Stimulated activated CD8-positive, alpha-beta memory T cell treated with anti-CD3 and anti-CD28 coated beads, Interleukin-15, amount 100 ng/mL, for 48 hours (primary cell): ENCODE measurements at regions not wholly inside any gene's neighbourhood (a gene's known extent, or its start where the extent isn't known, plus 50 kb on each side); places are given as distances from the start of the nearest gene placed in this dataset.
"Not testable (repeated sequence)": the region's sequence is repeated elsewhere in the genome, so short reads cannot be mapped to it uniquely, and the experiment has no call there.

Experiments used
- DNase-seq, 2 donors: peaks; one replicate each; pipeline ENCODE4 v3.0.0-alpha.2; 2020; ENCODE audit warnings: low read depth in 2 of 2

- DNase-seq, result no peak
Measured at GRCh38 chr16:85220964-85221731, 108.9 kb upstream of the CIBAR2 start.

DNA sequence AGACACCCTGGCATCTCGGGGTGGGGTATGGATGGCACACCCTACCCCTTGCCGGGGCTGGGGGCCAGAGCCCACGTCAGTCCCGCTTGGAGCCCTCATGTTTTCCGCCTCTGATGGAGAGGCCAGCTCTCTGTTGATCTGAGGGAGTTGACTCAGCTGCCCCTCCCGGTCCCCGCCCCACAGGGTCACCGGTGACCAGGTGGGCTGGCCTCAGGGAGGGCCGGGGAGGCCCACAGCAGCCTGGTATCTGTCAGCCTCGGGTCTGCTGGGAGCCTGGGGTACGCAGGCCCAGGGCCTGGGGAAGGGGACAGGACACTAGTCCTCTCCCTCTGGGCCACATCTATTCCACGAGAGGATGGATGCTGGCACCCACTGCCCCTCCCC is 109.5 kb upstream of the CIBAR2 start:
- DNase-seq, result no peak

DNA sequence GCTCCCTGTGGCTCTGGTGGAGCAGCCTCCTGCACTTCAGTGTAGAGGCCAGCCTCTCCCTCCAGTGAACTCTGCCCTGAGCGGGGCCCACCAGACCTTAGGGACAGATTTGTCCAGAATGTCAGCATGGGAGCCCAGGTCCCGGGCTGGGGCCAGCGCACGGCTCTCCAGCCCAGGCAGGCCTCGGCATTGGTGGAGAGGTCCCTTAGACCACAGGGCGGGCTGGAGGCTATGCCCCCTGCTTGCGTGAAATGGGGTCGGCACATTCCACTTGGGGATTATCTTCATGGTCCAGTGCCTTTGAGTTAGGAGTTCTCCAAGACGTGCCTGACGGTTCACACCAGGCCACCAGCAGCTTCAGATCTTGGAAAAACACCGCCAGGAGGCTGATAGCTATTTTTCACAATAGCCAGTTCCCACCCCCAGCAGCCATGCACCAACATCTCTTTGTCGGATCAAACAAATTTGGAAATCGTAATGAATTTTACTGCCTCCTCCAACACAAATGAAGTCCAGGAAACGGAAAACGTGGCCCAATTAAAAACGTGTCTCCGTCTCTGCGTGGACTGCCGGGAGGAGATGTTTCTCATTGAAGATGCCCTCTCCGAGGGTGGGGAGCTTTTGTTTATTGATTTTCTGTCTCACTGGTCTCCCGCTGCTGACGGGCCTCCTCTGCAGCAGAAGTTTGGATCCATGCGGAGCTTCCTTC is 110.0 kb upstream of the CIBAR2 start:
- no peak for DNase-seq

DNA sequence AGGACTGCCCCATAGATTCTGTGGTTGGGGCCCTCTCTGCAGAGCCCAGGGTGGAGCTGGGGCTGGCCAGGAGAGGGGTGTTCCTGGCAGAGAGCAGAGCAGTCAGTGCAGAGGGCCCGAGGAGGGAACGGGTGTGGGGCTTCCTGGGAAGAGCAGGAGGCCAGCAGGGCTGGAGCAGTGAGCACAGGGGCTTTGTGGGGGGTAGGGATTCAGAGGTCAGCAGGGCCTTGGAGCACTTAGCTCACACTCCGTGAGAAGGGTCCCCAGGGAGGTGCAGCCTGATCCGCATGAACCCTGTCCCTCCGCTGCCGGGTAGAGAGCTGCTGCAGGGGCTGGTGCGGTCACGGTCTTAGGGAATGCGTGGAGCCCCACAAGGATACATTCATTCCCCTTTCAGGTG is 113.0 kb upstream of the CIBAR2 start:
- DNase-seq, result no peak

DNA sequence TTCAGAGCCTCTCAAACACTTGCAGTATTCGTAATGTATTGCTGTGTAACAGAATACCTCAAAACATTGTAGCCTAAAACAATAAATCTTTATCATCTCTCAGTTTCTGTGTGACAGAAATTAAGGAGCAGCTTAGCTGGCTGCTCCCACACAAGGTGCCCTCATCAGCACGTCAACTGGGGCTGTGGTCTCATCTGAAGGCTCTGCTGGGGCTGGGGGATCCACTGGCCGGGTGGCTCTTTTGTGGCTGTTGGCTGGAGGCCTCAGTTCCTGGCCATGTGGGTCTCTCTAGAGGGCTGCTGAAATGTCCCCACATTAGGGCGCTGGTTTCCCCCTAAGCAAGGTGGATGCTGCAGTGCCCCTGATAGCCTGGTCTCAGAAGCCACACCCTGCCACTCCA is 113.4 kb upstream of the CIBAR2 start:
- no peak for DNase-seq

- DNase-seq, result no peak
Measured at GRCh38 chr16:85227084-85227945, 115.0 kb upstream of the CIBAR2 start.

GRCh38 chr16:85227946-85228862 is 115.9 kb upstream of the CIBAR2 start:
- no peak for DNase-seq

- no peak for DNase-seq
Measured at GRCh38 chr16:85228970-85229430, 116.7 kb upstream of the CIBAR2 start.

DNA sequence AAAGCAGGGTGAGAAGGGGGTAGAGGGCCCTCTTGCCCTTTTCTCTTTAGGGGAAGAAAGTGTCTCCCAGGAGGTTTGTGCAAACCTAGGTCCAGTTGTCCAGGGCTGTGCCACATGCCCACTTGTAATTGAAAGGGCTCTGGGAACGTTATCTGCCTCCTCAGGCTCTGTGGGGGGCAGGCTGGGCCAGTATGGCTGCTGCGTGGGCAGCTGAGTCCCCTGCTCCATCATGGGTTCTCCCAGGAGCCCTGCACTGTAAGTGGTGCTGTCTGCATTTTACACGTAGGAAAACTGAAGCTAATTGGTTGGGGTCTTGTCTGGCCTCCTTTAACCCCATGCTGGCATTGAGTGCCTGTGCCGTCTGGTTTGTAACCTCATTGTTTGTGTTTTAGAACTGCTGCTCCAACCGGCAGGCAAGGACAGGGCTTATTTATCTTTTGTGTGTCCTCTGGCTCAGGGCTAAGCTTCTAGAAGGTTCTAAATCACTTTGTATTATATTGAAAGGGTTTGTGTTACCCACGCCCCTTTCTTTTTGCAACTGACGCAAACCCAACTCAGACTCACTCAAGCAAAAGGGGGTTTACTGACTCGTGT is 117.7 kb upstream of the CIBAR2 start:
- DNase-seq, result no peak

DNA sequence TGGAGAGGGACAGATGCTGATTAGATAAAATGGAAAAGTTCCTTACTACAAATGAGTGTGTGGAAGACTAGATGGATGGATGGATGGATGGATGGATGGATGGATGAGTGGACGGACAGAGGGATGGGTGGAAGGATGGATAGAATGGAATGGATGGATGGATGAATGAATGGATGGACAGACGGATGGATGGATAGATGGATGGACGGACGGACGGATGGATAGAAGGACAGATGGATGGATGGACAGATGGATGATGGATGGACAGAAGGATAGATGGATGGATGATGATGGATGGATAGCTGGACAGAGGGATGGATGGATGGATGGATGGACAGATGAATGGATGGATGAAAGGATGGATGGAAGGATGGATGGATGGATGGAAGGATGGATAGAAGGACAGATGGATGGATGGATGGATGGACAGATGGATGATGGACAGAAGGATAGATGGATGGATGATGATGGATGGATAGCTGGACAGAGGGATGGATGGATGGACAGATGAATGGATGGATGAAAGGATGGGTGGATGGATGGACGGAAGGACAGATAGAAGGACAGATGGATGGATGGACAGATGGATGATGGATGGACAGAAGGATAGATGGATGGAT is 118.6 kb upstream of the CIBAR2 start:
- not testable (repeated sequence) for DNase-seq

DNA sequence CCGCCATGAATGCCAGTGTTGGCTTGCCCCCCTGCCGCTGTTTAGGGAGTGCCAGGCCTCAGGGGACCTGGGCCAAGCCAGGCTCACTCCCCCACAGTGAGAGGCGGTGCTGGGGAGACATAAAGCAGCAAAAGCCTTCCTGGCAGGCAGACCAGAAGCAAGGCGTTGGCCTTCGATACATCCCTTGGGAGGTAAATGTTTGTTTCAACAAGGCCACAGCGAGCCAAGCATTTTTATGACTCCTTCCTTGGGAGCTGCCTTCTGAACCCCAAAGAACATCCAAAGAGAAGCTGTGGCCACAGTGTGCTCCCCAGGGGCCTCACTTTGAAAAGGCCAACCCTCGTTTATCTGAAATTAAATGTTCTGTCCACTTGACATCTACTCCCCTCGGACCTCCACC is 119.7 kb upstream of the CIBAR2 start:
- no peak for DNase-seq

DNA sequence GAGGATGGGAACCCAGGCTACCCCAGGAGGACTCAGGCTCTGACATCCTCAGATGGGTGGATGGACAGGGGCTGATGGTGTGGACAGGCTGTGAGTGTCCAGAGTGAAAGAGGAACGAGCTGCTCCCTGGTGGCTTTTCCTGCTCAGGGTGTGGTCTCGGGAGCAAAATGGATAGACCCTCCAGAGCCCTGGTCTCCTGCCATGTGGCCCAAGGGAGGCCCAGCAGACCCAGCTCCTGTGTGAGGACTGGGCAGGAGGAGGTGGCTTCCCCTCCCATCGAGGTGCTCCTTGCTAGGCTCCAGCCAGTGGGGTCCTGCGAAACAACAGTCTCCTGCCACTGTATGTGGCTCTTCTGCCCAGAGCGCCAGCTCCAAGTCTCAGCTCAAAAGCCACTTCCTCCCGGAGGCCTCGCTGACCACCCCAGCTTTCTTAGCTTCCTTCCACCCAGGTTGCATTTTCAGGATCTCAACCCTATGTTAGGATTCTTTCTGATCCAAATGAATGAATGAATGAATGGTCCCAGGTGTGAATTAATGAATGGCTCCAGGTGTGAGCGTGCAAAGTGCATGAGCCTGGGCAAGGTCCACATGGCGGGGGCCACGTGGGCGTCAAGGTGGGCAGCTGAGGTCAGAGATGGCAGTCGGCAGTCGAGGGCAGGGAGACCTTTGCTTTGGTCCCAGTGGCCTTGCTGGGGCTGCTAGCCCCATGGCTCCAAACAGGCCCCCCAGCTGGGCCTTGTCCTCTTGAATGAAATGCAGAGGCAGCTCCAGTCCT is 120.3 kb upstream of the CIBAR2 start:
- no peak for DNase-seq

GRCh38 chr16:85233516-85233915 is 121.2 kb upstream of the CIBAR2 start:
- no peak for DNase-seq

- no peak for DNase-seq
Measured at GRCh38 chr16:85234310-85235204, 122.3 kb upstream of the CIBAR2 start.

DNA sequence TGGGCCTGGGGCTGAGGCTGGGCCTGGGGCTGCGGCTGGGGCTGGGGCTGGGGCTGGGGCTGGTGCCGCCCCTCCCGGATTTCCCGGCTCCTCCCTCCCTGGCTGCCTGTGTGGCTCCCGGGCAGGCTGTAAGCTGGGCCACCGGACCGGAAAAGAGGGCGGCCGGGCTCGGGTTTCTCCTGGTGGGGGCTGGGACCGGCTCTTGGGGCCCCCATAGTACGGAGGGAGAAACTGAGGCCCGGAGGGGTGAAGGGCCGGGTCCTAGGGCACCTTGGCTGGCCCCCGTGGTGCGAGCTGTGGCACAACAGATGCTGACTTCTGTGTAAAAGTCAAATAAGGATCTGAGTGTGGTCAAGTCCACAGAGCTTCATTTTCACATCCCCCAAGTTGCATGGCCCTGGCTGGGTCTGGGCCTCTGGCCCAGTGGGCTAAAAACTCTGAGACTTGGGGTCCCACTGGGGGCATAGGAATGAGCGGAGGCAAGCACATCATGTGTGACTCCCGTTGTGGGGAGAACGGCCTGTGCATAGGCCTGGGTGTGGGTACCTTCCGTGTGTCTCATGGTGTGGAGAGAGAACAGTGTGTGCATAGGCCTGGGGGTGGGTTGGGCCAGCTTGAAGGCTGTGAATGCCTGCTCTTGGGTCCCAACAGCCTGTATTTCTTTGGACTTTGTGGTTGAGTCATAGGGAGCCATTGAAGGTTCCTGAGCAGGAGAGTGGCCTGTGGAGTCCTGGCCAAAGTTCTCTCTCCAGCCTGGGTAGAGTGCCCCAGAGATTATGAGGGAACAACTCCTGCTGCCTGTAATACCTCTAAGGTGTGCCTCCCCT is 123.9 kb upstream of the CIBAR2 start:
- DNase-seq, result no peak

- DNase-seq, result no peak
Measured at GRCh38 chr16:85236818-85237150, 124.5 kb upstream of the CIBAR2 start.

DNA sequence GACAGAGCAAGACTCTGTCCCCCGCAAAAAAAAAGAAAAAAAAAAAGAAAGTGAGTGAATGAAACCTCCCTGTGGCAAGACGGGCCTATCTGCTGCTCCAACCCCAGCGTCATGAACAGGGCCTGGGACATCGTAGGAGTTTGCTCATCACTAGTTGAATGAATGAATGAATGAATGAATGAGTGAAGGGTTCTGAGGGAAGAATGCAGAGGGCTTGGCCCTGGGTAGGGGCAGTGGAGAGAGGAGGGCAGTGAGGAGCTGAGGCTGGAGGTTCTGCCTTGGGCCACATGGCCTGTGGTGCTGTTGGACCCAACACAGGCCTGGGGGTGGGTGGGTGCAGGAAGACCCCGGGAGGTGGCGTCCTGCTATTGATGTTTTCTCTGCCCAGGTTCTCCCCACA is 125.5 kb upstream of the CIBAR2 start:
- no peak for DNase-seq

DNA sequence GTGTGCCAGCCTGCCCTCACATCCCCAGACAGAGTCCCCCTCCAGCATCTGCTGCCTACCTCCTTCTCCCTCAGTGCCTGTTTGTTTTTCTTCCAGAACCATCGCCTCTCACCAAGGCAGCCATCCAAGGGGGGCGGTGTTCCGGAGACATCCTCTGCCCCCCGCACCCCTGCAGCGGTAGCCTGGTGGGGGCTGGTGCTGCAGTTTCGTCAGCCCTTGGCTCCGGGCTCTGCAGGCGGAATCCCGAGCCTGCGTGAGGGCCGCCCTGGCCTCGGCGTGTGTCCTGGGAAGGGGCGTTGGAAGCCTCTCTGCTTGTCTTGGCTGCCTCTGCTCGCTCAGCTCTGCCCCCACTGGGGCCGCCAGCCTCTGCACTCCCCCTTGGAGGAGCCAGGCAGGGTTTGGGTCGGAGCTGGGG is 126.0 kb upstream of the CIBAR2 start:
- DNase-seq, result no peak
